GM18508 (cell line): ENCODE measurements at regions not wholly inside any gene's neighbourhood (a gene's known extent, or its start where the extent isn't known, plus 50 kb on each side); places are given as distances from the start of the nearest gene placed in this dataset.
"Not testable (repeated sequence)": the region's sequence is repeated elsewhere in the genome, so short reads cannot be mapped to it uniquely, and the experiment has no call there.

ENCODE experiments used
- ATAC-seq: cut with Tn5 transposase; IDR thresholded peaks from one replicate; pipeline ENCODE4 v1.9.1; 2021; ENCODE audit warnings: moderate number of reproducible peaks; ENCODE audit not compliant: insufficient read depth, unreplicated experiment

DNA sequence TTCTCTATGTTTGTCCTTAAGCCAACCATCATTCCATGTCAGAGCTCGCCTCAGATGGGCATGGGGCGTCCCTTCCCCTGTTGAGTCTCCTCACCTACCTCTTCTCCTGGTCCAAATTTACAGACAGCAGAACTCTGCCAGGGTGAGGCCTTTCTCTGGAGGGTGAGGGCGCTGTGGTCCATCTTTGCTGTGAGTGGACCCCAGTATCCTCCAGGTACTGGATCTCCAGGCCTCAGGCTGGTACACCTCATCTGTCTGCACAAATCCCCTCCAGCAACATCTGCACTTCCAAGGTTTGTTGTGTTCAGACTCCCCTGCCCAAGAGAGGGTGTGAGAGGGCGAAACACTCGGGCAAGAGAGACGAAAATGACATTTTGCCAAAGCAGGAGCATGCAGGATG lies 63.9 kb upstream of the EDAR start:
- ATAC-seq: no peak

DNA sequence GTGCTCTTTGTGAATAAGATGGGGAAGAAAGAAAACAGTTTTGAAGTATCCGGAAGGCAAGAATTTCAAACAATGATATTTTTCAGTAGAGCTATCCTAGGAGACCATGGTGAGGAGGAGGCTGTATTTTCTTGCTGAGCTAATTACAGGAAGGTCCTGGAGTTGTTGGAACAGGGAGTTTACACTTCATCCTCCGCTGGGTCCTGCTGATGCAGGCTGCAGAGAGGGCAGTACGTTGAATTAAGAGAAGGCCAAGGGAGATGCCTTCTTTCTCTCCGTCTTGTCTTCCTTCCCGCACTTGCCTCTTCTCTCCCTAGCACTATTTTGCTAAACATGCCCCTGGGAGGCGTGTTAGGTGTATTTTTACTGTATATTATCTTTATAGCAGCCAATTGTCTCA lies 60.0 kb upstream of the EDAR start:
- ATAC-seq: no peak

DNA sequence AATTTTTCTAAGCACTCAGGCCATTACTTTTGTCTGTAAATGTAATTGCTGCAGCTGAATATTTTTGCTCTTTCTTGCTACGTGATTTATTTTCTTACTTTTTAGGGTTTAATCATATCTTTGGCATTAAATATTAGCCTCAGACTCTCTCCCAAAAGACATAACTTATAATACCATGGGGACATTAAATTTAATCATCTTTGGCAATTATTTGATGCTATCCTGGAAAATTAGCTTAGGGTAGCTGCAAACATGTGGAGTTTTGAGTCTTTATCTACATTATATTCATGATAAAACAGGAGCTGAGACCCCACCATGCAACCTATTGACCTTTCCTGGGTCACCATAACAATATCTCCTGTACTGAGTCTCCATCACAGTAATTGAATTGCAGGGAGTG lies 59.1 kb upstream of the EDAR start:
- no peak for ATAC-seq

DNA sequence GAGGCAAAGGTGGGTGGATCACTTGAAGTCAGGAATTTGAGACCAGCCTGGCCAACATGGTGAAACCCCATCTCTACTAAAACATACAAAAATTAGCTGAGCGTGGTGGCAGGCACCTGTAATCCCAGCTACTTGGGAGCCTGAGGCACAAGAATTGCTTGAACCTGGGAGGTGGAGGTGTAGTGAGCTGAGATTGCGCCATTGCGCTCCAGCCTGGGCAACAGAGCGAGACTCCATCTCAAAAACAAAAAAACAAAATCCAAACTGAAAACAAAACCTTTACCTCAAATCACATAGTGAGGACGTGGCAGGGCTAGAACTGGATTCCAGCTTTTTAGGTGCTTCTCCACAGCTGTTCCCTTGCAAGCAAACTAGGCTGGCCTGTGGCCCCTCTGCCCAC lies 58.5 kb upstream of the EDAR start:
- ATAC-seq: not testable (repeated sequence)

- peak; percentile 88 for ATAC-seq
Measured at GRCh38 chr2:109046925-109047508, 58.0 kb upstream of the EDAR start.

- ATAC-seq: no peak
Measured at GRCh38 chr2:109045505-109045904, 56.5 kb upstream of the EDAR start.

GRCh38 chr2:109038992-109039391 lies 50.0 kb upstream of the EDAR start:
- ATAC-seq: no peak
